ENCODE measurements at regions not wholly inside any gene's neighbourhood (a gene's known extent, or its start where the extent isn't known, plus 50 kb on each side); places are given as distances from the start of the nearest gene placed in this dataset.
A peak's percentile ranks its signal among the peaks of the same experiment; 100 is the strongest.
"Not testable (repeated sequence)": the region's sequence is repeated elsewhere in the genome, so short reads cannot be mapped to it uniquely, and the experiment has no call there.

DNA sequence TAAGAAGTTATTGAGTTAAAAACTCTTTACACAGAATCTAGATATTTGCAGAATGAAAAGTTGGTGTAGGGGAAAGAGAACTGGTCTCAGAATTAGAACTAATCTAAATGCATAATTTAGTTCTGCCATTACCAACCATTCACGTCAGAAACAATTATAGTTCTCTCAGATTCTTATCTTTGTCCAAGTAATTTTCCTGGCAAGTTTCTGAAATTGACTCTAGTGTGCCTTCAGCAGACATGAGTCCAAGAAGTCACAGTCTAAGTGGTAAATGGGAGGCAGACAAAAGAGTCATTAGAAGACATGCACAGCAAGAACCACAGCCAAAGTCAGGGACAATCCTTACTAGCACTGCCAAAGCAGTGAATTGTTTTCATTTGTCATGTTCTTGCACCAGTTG is 1870.1 kb downstream of the LRRC4C start:
- H3K9me3 ChIP-seq (replicated peaks in 1 of 11), result no peaks in the 10 kb centered on the region
- H3K9ac ChIP-seq, result no peak overlapping the region
- TF ChIP-seq Cebpa-rat (IDR thresholded peaks at IDR 0.05), result no peak
- H4K20me1 ChIP-seq, result no peaks in the 10 kb centered on the region
- H3K4me1 ChIP-seq, result no peaks in the 10 kb centered on the region
- no peaks in the 10 kb centered on the region for H3K27me3 ChIP-seq
- H3K4me2 ChIP-seq, result no peak overlapping the region
- no peak overlapping the region for H3K4me3 ChIP-seq
- no peak overlapping the region for H3K27ac ChIP-seq
- H3K36me3 ChIP-seq, result no peaks in the 10 kb centered on the region

DNA sequence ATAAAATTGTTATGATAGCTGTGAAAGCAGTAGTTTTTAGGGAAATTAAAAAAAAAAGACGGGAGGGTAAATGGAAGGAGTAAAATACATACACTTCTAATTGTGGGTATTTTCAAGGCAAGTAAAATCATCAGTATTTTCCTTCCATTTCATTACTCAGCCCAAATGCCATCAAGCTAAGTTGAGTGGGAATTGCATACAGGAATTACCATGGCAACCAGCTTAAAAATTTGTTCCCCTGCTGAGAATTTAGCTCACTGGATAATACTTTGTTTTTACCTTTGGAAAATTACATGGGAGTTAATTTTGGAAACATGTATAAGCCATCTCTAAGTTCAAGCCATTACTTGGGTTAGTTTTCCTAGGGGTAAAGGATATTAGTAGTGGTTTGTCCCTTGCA is 1873.4 kb downstream of the LRRC4C start:
- H3K36me3 ChIP-seq, result no peaks in the 10 kb centered on the region
- no peaks in the 10 kb centered on the region for H3K4me1 ChIP-seq
- H3K9ac ChIP-seq, result no peak overlapping the region
- TF ChIP-seq Cebpa-rat (IDR thresholded peaks at IDR 0.05), result no peak
- no peaks in the 10 kb centered on the region for H3K9me3 ChIP-seq (replicated peaks in 1 of 11)
- H3K27me3 ChIP-seq, result no peaks in the 10 kb centered on the region
- no peak overlapping the region for H3K4me3 ChIP-seq
- H3K4me2 ChIP-seq, result no peak overlapping the region
- no peaks in the 10 kb centered on the region for H4K20me1 ChIP-seq
- H3K27ac ChIP-seq, result no peak overlapping the region

GRCh38 chr11:39571081-39571480 is 1888.4 kb downstream of the LRRC4C start:
- Histone ChIP-seq H3K9me3 (replicated peaks in 1 of 11) (peaks cover 6 to 14% (median 9%) of the 10 kb centered on the region in 11 experiments), H3K9ac (no peak overlapping the region), H3K4me3 (no peak overlapping the region), H3K27ac (peak overlapping the region in 6 of 11 experiments; percentile 27 to 51 (median 36); a peak in 7 of 22 replicates), H3K27me3 (no peaks in the 10 kb centered on the region), H3K4me2 (peak overlapping the region in 10 of 11 experiments; percentile 13 to 57 (median 48); a peak in 17 of 22 replicates), H3K36me3 (no peaks in the 10 kb centered on the region), H4K20me1 (no peaks in the 10 kb centered on the region), H3K4me1 (peaks cover 9 to 21% (median 16%) of the 10 kb centered on the region in 10 experiments; a peak in 19 of 20 replicates)
- TF ChIP-seq Cebpa-rat (IDR thresholded peaks at IDR 0.05), result no peak

GRCh38 chr11:39570526-39570925 is 1888.9 kb downstream of the LRRC4C start:
- peak overlapping the region in 1 of 11 experiments; percentile 35; a peak in 1 of 22 replicates for H3K27ac ChIP-seq
- H3K4me3 ChIP-seq, result no peak overlapping the region
- peaks cover 11 to 20% (median 15%) of the 10 kb centered on the region in 11 experiments for H3K9me3 ChIP-seq (replicated peaks in 1 of 11)
- peaks cover 9 to 21% (median 16%) of the 10 kb centered on the region in 10 experiments; a peak in 19 of 20 replicates for H3K4me1 ChIP-seq
- H3K36me3 ChIP-seq, result no peaks in the 10 kb centered on the region
- H3K27me3 ChIP-seq, result no peaks in the 10 kb centered on the region
- no peak for TF ChIP-seq Cebpa-rat (IDR thresholded peaks at IDR 0.05)
- peak overlapping the region in 5 of 11 experiments; percentile 13 to 57 (median 50); a peak in 8 of 22 replicates for H3K4me2 ChIP-seq
- no peak overlapping the region for H3K9ac ChIP-seq
- no peaks in the 10 kb centered on the region for H4K20me1 ChIP-seq

DNA sequence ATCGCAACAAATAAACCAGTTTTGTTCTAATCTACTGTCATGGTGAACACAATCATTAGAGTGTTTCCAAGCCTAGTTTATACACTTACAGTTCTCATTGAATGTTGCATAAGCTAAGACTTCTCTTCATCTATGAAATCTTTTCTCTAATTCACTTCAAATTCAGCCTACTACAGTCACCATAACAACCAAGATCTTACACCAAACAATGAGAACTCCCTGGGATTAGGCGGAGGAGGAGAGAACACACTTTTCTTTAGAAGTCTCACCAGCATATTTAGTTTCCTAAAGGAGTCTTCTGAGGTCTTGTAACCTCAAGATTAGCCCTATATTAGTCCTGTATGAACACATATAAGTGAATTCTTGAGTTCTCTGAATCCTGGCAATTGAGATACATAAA is 1889.7 kb downstream of the LRRC4C start:
- H4K20me1 ChIP-seq, result no peaks in the 10 kb centered on the region
- H3K9ac ChIP-seq, result no peak overlapping the region
- no peak overlapping the region for H3K4me2 ChIP-seq
- no peaks in the 10 kb centered on the region for H3K36me3 ChIP-seq
- H3K27ac ChIP-seq, result no peak overlapping the region; a peak in 1 of 22 replicates
- no peak for TF ChIP-seq Cebpa-rat (IDR thresholded peaks at IDR 0.05)
- peaks cover 12 to 22% (median 16%) of the 10 kb centered on the region in 11 experiments for H3K9me3 ChIP-seq (replicated peaks in 1 of 11)
- no peak overlapping the region for H3K4me3 ChIP-seq
- H3K27me3 ChIP-seq, result no peaks in the 10 kb centered on the region
- peaks cover 9 to 22% (median 18%) of the 10 kb centered on the region in 10 experiments; a peak in 19 of 20 replicates for H3K4me1 ChIP-seq

- H3K27ac ChIP-seq, result no peak overlapping the region
- peaks cover 0 to 6% (median 0%) of the 10 kb centered on the region in 11 experiments; a peak in 2 of 22 replicates for H3K9me3 ChIP-seq (replicated peaks in 1 of 11)
- H3K4me2 ChIP-seq, result no peak overlapping the region
- no peaks in the 10 kb centered on the region for H3K36me3 ChIP-seq
- H3K4me1 ChIP-seq, result no peaks in the 10 kb centered on the region
- H3K27me3 ChIP-seq, result no peaks in the 10 kb centered on the region
- H3K9ac ChIP-seq, result no peak overlapping the region
- no peak overlapping the region for H3K4me3 ChIP-seq
- no peak for TF ChIP-seq Cebpa-rat (IDR thresholded peaks at IDR 0.05)
- H4K20me1 ChIP-seq, result no peaks in the 10 kb centered on the region
Measured at GRCh38 chr11:39542460-39542859, 1917.0 kb downstream of the LRRC4C start.

DNA sequence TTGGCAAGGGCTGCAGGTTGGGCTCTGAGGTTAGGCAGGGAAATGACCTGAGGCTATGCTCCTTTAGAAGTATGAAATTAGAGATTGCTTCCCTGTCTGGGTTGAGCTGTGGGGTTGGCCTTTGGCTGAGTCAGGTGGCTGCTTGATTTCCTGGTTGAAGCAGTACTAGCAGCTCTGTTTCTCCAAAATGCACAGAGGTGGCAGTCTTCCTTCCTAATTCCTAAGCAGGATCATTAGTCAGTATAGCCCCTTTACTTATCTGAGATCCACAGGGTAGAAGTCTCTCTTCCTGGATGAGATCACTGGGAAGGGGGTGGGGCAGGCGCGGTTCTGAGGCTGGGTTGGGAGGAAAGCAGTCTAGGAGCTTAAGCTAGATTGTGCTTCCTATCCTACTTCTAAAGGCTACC is 1917.5 kb downstream of the LRRC4C start:
- no peak for TF ChIP-seq Cebpa-rat (IDR thresholded peaks at IDR 0.05)
- H4K20me1 ChIP-seq, result no peaks in the 10 kb centered on the region
- H3K27me3 ChIP-seq, result no peaks in the 10 kb centered on the region
- no peak overlapping the region for H3K9ac ChIP-seq
- H3K4me3 ChIP-seq, result no peak overlapping the region
- H3K4me1 ChIP-seq, result no peaks in the 10 kb centered on the region
- H3K27ac ChIP-seq, result no peak overlapping the region
- no peak overlapping the region for H3K4me2 ChIP-seq
- H3K36me3 ChIP-seq, result no peaks in the 10 kb centered on the region
- H3K9me3 ChIP-seq (replicated peaks in 1 of 11), result peaks cover 0 to 6% (median 0%) of the 10 kb centered on the region in 11 experiments; a peak in 2 of 22 replicates

GRCh38 chr11:39536323-39536722 is 1923.1 kb downstream of the LRRC4C start:
- H3K4me3 ChIP-seq, H3K4me2 ChIP-seq, H3K27me3 ChIP-seq, H4K20me1 ChIP-seq, H3K4me1 ChIP-seq, H3K9ac ChIP-seq, H3K36me3 ChIP-seq, H3K27ac ChIP-seq: not testable (repeated sequence)
- H3K9me3 ChIP-seq (replicated peaks in 1 of 11), result peaks cover 0 to 14% (median 3%) of the 10 kb centered on the region in 11 experiments; a peak in 5 of 22 replicates

Measured in BLaER1 treated with 17β-estradiol and CSF1 and Interleukin-3, amounts not matched to agents 10 nM and 100 nM (cell line).